ENCODE measurements at regions not wholly inside any gene's neighbourhood (a gene's known extent, or its start where the extent isn't known, plus 50 kb on each side); places are given as distances from the start of the nearest gene placed in this dataset.

DNA sequence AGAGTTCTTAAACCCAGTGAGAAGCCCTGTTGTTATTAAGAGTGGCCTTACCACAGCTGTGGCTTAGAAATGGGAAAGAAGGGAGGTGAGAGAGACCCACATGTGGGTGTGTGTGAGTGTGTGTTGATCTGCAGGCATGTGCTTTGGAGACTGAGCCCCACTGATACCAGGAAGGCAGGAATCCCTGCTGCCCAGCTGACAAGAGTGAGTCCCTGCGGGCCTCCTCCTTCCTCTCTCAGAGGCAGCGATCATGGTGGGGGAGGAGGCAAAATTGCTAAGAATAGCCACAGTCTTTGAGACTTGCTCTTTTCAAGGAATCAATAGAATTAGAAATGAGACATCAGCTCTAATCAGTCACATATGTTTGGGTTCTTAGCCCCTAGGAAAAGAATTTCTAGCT, 87.0 kb upstream of the WARS2 start:
- TF ChIP-seq, protein P1, sequence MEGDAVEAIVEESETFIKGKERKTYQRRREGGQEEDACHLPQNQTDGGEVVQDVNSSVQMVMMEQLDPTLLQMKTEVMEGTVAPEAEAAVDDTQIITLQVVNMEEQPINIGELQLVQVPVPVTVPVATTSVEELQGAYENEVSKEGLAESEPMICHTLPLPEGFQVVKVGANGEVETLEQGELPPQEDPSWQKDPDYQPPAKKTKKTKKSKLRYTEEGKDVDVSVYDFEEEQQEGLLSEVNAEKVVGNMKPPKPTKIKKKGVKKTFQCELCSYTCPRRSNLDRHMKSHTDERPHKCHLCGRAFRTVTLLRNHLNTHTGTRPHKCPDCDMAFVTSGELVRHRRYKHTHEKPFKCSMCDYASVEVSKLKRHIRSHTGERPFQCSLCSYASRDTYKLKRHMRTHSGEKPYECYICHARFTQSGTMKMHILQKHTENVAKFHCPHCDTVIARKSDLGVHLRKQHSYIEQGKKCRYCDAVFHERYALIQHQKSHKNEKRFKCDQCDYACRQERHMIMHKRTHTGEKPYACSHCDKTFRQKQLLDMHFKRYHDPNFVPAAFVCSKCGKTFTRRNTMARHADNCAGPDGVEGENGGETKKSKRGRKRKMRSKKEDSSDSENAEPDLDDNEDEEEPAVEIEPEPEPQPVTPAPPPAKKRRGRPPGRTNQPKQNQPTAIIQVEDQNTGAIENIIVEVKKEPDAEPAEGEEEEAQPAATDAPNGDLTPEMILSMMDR (IDR thresholded peaks at IDR 0.05; ENCODE audit: low read depth, low read length, poor library complexity, severe bottlenecking), result no peak
- TF ChIP-seq EZH2phosphoT487 (IDR thresholded peaks at IDR 0.05; ENCODE audit: borderline replicate concordance, low read length), result no peak

All from DOHH2 (cell line).